Umbilical cord (tissue), 1 donor: ENCODE measurements at regions not wholly inside any gene's neighbourhood (a gene's known extent, or its start where the extent isn't known, plus 50 kb on each side); places are given as distances from the start of the nearest gene placed in this dataset.
"Not testable (repeated sequence)": the region's sequence is repeated elsewhere in the genome, so short reads cannot be mapped to it uniquely, and the experiment has no call there.

ENCODE experiments used
- DNase-seq: peaks from one replicate; pipeline ENCODE4 v3.0.0-alpha.2; 2015; ENCODE audit warnings: low spot score

GRCh38 chr7:19958309-19958896 is 185.0 kb upstream of the TMEM196 start:
- no peak for DNase-seq

GRCh38 chr7:19957664-19958063 is 184.2 kb upstream of the TMEM196 start:
- DNase-seq: no peak

GRCh38 chr7:19954166-19954565 is 180.7 kb upstream of the TMEM196 start:
- DNase-seq: not testable (repeated sequence)

- not testable (repeated sequence) for DNase-seq
Observed at GRCh38 chr7:19953411-19953810, 180.0 kb upstream of the TMEM196 start.

- no peak for DNase-seq
Observed at GRCh38 chr7:19948160-19948559, 174.7 kb upstream of the TMEM196 start.

GRCh38 chr7:19944363-19945120 is 171.1 kb upstream of the TMEM196 start:
- DNase-seq: no peak

- DNase-seq: no peak
Observed at GRCh38 chr7:19939746-19940145, 166.3 kb upstream of the TMEM196 start.

- DNase-seq: no peak
Observed at GRCh38 chr7:19932549-19933249, 159.3 kb upstream of the TMEM196 start.

GRCh38 chr7:19930851-19931250 is 157.4 kb upstream of the TMEM196 start:
- no peak for DNase-seq

- DNase-seq: no peak
Observed at GRCh38 chr7:19930051-19930450, 156.6 kb upstream of the TMEM196 start.

- DNase-seq: no peak
Observed at GRCh38 chr7:19928247-19928646, 154.8 kb upstream of the TMEM196 start.

- no peak for DNase-seq
Observed at GRCh38 chr7:19920705-19921104, 147.3 kb upstream of the TMEM196 start.

- peak; percentile 95 for DNase-seq
Observed at GRCh38 chr7:19920166-19920565, 146.7 kb upstream of the TMEM196 start.

GRCh38 chr7:19919261-19920095 is 146.1 kb upstream of the TMEM196 start:
- DNase-seq: peak; percentile 94

- peak; percentile 86 for DNase-seq
Observed at GRCh38 chr7:19916046-19916445, 142.6 kb upstream of the TMEM196 start.

GRCh38 chr7:19915596-19915995 is 142.2 kb upstream of the TMEM196 start:
- DNase-seq: no peak

GRCh38 chr7:19914866-19915265 is 141.4 kb upstream of the TMEM196 start:
- DNase-seq: no peak

- DNase-seq: no peak
Observed at GRCh38 chr7:19900118-19900517, 126.7 kb upstream of the TMEM196 start.

- DNase-seq: no peak
Observed at GRCh38 chr7:19899529-19899928, 126.1 kb upstream of the TMEM196 start.

- DNase-seq: not testable (repeated sequence)
Observed at GRCh38 chr7:19882893-19883292, 109.5 kb upstream of the TMEM196 start.

GRCh38 chr7:19872094-19872493 is 98.7 kb upstream of the TMEM196 start:
- DNase-seq: no peak

- no peak for DNase-seq
Observed at GRCh38 chr7:19871102-19871501, 97.7 kb upstream of the TMEM196 start.
